WTC11 (cell line): ENCODE measurements at regions not wholly inside any gene's neighbourhood (a gene's known extent, or its start where the extent isn't known, plus 50 kb on each side); places are given as distances from the start of the nearest gene placed in this dataset.

Experiments used
- ATAC-seq: fragments of 200-7000 bp; cut with Tn5 transposase; 2 replicates; pipeline ENCODE4 v1.10.0; 2021; ENCODE audit warnings: mild to moderate bottlenecking, moderate library complexity
- CTCF ChIA-PET: fragments of 300-600 bp; sonication (Branson Sonifier 250); formaldehyde crosslinking; loops from one replicate; lab custom pipeline; 2021; ENCODE audit warnings: antibody characterized with exemption; lab: Charles Lee
- POLR2A ChIA-PET: fragments of 350-600 bp; sonication (Branson Sonifier 250); formaldehyde crosslinking; loops from one replicate; lab custom pipeline; 2021; ENCODE audit warnings: antibody characterized with exemption; lab: Charles Lee
- DNase-seq: peaks from one replicate; pipeline ENCODE4 v3.0.0; 2021; ENCODE audit warnings: low spot score
- H3K27ac Mint-ChIP-seq: 2 replicates; pipeline ENCODE4 v1.8.0; 2021; ENCODE audit warnings: mixed read lengths
- H3K27me3 Mint-ChIP-seq: 2 replicates; pipeline ENCODE4 v1.8.0; 2021; ENCODE audit warnings: low read depth, mild to moderate bottlenecking, moderate library complexity, mixed read lengths
- H3K36me3 Mint-ChIP-seq: 2 replicates; pipeline ENCODE4 v1.8.0; 2021; ENCODE audit warnings: mixed read lengths
- H3K4me1 Mint-ChIP-seq: 2 replicates; pipeline ENCODE4 v1.8.0; 2022; ENCODE audit warnings: mixed read lengths
- H3K4me3 Mint-ChIP-seq: 2 replicates; pipeline ENCODE4 v1.8.0; 2021; ENCODE audit warnings: mild to moderate bottlenecking, moderate library complexity, mixed read lengths
- H3K9me3 Mint-ChIP-seq: 2 replicates; pipeline ENCODE4 v1.8.0; 2021; ENCODE audit warnings: mixed read lengths
- ATF6 ChIP-seq: sonication (generic); formaldehyde crosslinking; IDR thresholded peaks from 2 replicates; pipeline ENCODE4 v1.8.1; 2023; ENCODE audit warnings: mild to moderate bottlenecking, missing genetic modification reagents
- CDX4 ChIP-seq: fragments of 250-450 bp; sonication (Bioruptor Pico); IDR thresholded peaks from 2 replicates; pipeline ENCODE4 v1.9.0; 2021; ENCODE audit warnings: moderate library complexity, mild to moderate bottlenecking, inconsistent platforms, borderline replicate concordance
- E2F1 ChIP-seq: sonication (generic); formaldehyde crosslinking; IDR thresholded peaks from 2 replicates; pipeline ENCODE4 v1.8.0; 2022; ENCODE audit warnings: mild to moderate bottlenecking, missing genetic modification reagents
- ESRRA ChIP-seq: sonication (generic); formaldehyde crosslinking; IDR thresholded peaks from 2 replicates; pipeline ENCODE4 v1.8.1; 2022; ENCODE audit warnings: mild to moderate bottlenecking, missing genetic modification reagents, borderline replicate concordance
- FOXP4 ChIP-seq: sonication (generic); formaldehyde crosslinking; IDR thresholded peaks from 2 replicates; pipeline ENCODE4 v1.8.0; 2022; ENCODE audit warnings: mild to moderate bottlenecking, missing genetic modification reagents
- IRF1 ChIP-seq: sonication (generic); formaldehyde crosslinking; IDR thresholded peaks from 2 replicates; pipeline ENCODE4 v1.8.0; 2023; ENCODE audit warnings: missing genetic modification reagents
- IRF2 ChIP-seq: sonication (generic); formaldehyde crosslinking; IDR thresholded peaks from 2 replicates; pipeline ENCODE4 v1.8.0; 2022; ENCODE audit warnings: low read depth, missing genetic modification reagents, borderline replicate concordance
- JUN ChIP-seq: sonication (generic); formaldehyde crosslinking; IDR thresholded peaks from 2 replicates; pipeline ENCODE4 v1.8.0; 2023; ENCODE audit warnings: mild to moderate bottlenecking, missing genetic modification reagents
- MXD4 ChIP-seq: fragments of 250-450 bp; sonication (Bioruptor Pico); IDR thresholded peaks from 2 replicates; pipeline ENCODE4 v1.8.0; 2021; ENCODE audit warnings: mild to moderate bottlenecking, moderate library complexity, borderline replicate concordance
- MYBL2 ChIP-seq: sonication (generic); formaldehyde crosslinking; IDR thresholded peaks from 2 replicates; pipeline ENCODE4 v1.8.1; 2023; ENCODE audit warnings: mild to moderate bottlenecking, moderate library complexity, missing genetic modification reagents
- NFATC4 ChIP-seq: fragments of 250-450 bp; sonication (Bioruptor Pico); IDR thresholded peaks from 2 replicates; pipeline ENCODE4 v1.9.0; 2021; ENCODE audit warnings: mild to moderate bottlenecking
- NFE2L1 ChIP-seq: sonication (generic); formaldehyde crosslinking; IDR thresholded peaks from 2 replicates; pipeline ENCODE4 v1.8.1; 2023; ENCODE audit warnings: missing genetic modification reagents
- OVOL2 ChIP-seq: fragments of 250-450 bp; sonication (Bioruptor Pico); IDR thresholded peaks from 2 replicates; pipeline ENCODE4 v1.9.0; 2021; ENCODE audit warnings: mild to moderate bottlenecking, borderline replicate concordance
- RELA ChIP-seq: sonication (generic); formaldehyde crosslinking; IDR thresholded peaks from 2 replicates; pipeline ENCODE4 v1.8.1; 2022; ENCODE audit warnings: missing genetic modification reagents, mild to moderate bottlenecking, borderline replicate concordance
- STAT6 ChIP-seq: sonication (generic); formaldehyde crosslinking; conservative IDR thresholded peaks from 2 replicates; pipeline ENCODE4 v1.8.1; 2023; ENCODE audit warnings: mild to moderate bottlenecking, low read depth, missing genetic modification reagents, moderate library complexity
- TEAD1 ChIP-seq: sonication (generic); formaldehyde crosslinking; IDR thresholded peaks from 2 replicates; pipeline ENCODE4 v1.8.0; 2022; ENCODE audit warnings: mild to moderate bottlenecking, missing genetic modification reagents
- TP53 ChIP-seq: sonication (generic); formaldehyde crosslinking; IDR thresholded peaks from 2 replicates; pipeline ENCODE4 v1.8.1; 2023; ENCODE audit warnings: mild to moderate bottlenecking, missing genetic modification reagents
- ZBTB43 ChIP-seq: sonication (generic); formaldehyde crosslinking; IDR thresholded peaks from 2 replicates; pipeline ENCODE4 v1.8.1; 2023; ENCODE audit warnings: mild to moderate bottlenecking, missing genetic modification reagents
- ZNF219 ChIP-seq: sonication (generic); formaldehyde crosslinking; IDR thresholded peaks from 2 replicates; pipeline ENCODE4 v1.8.0; 2023; ENCODE audit warnings: missing genetic modification reagents, mild to moderate bottlenecking, borderline replicate concordance
- ZNF232 ChIP-seq: sonication (generic); formaldehyde crosslinking; IDR thresholded peaks from 2 replicates; pipeline ENCODE4 v1.8.0; 2022; ENCODE audit warnings: mild to moderate bottlenecking, missing genetic modification reagents
- ZNF263 ChIP-seq: sonication (generic); formaldehyde crosslinking; IDR thresholded peaks from 2 replicates; pipeline ENCODE4 v1.8.1; 2022; ENCODE audit warnings: low read depth, mild to moderate bottlenecking, moderate library complexity, missing genetic modification reagents
- ZNF396 ChIP-seq: fragments of 250-450 bp; sonication (Bioruptor Pico); IDR thresholded peaks from 2 replicates; pipeline ENCODE4 v1.8.0; 2021; ENCODE audit warnings: mild to moderate bottlenecking, moderate library complexity, borderline replicate concordance
- ZNF416 ChIP-seq: fragments of 250-450 bp; sonication (Bioruptor Pico); IDR thresholded peaks from 2 replicates; pipeline ENCODE4 v1.9.0; 2021; ENCODE audit warnings: mild to moderate bottlenecking, inconsistent platforms
- ZNF671 ChIP-seq: fragments of 250-450 bp; sonication (Bioruptor Pico); IDR thresholded peaks from 2 replicates; pipeline ENCODE4 v1.8.0; 2021; ENCODE audit warnings: mild to moderate bottlenecking

GRCh38 chr13:86142080-86142479, 342.9 kb upstream of the SLITRK6 start:
- DNase-seq (no peak), ATAC-seq (no peak)
- POLR2A ChIA-PET = no interaction called here
- H3K27me3 Mint-ChIP-seq = no peaks in the 10 kb centered on the region
- H3K27ac Mint-ChIP-seq = no peak overlapping the region
- no peak overlapping the region for H3K4me3 Mint-ChIP-seq
- H3K36me3 Mint-ChIP-seq = no peaks in the 10 kb centered on the region
- H3K4me1 Mint-ChIP-seq = no peaks in the 10 kb centered on the region
- TF ChIP-seq ZNF219 (CRISPR knock-in tag) (no peak), ZNF263 (CRISPR knock-in tag) (no peak), TEAD1 (CRISPR knock-in tag) (no peak), E2F1 (CRISPR knock-in tag) (no peak), MXD4 (CRISPR knock-in tag) (no peak), ZNF232 (CRISPR knock-in tag) (no peak), MYBL2 (CRISPR knock-in tag) (no peak), NFE2L1 (CRISPR knock-in tag) (no peak), NFATC4 (CRISPR knock-in tag) (no peak), ZNF396 (CRISPR knock-in tag) (no peak), ZNF671 (CRISPR knock-in tag) (no peak), FOXP4 (CRISPR knock-in tag) (no peak), RELA (CRISPR knock-in tag) (no peak), IRF1 (CRISPR knock-in tag) (no peak), ZNF416 (no peak), OVOL2 (CRISPR knock-in tag) (no peak), STAT6 (no peak)
- 0 out of 2 replicates have a peak, but pooled peaks cover 4% of the 10 kb centered on the region for H3K9me3 Mint-ChIP-seq
- CTCF ChIA-PET = no interaction called here

GRCh38 chr13:86135856-86136255, 336.6 kb upstream of the SLITRK6 start:
- Mint-ChIP-seq H3K27me3 (no peaks in the 10 kb centered on the region), H3K4me1 (no peaks in the 10 kb centered on the region), H3K36me3 (no peaks in the 10 kb centered on the region), H3K9me3 (peaks cover 12% of the 10 kb centered on the region), H3K4me3 (no peak overlapping the region), H3K27ac (no peak overlapping the region)
- ChIA-PET CTCF (no interaction called here), POLR2A (no interaction called here)
- ATAC-seq = no peak
- DNase-seq = no peak
- TF ChIP-seq ZNF263 (CRISPR knock-in tag) (no peak), IRF2 (no peak), ESRRA (CRISPR knock-in tag) (no peak), STAT6 (no peak), CDX4 (CRISPR knock-in tag) (no peak), JUN (no peak), ATF6 (CRISPR knock-in tag) (no peak), ZBTB43 (CRISPR knock-in tag) (no peak), TP53 (no peak)
